Endothelial cell (in vitro differentiated cells): ENCODE measurements at regions not wholly inside any gene's neighbourhood (a gene's known extent, or its start where the extent isn't known, plus 50 kb on each side); places are given as distances from the start of the nearest gene placed in this dataset.
A peak's percentile ranks its signal among the peaks of the same experiment; 100 is the strongest.

Source experiments
- DNase-seq: peaks from one replicate; pipeline ENCODE4 v3.0.0; 2021; ENCODE audit warnings: low spot score
- H3K27ac Mint-ChIP-seq: one replicate; pipeline ENCODE4 v1.8.0; 2021; ENCODE audit warnings: mixed read lengths, inconsistent platforms; ENCODE audit not compliant: unreplicated experiment
- H3K27me3 Mint-ChIP-seq: one replicate; pipeline ENCODE4 v1.8.0; 2021; ENCODE audit warnings: mild to moderate bottlenecking, moderate library complexity, mixed read lengths, inconsistent platforms; ENCODE audit not compliant: unreplicated experiment
- H3K36me3 Mint-ChIP-seq: one replicate; pipeline ENCODE4 v1.8.0; 2021; ENCODE audit warnings: mild to moderate bottlenecking, low read depth, mixed read lengths, inconsistent platforms; ENCODE audit not compliant: unreplicated experiment
- H3K4me1 Mint-ChIP-seq: one replicate; pipeline ENCODE4 v1.8.0; 2021; ENCODE audit warnings: mild to moderate bottlenecking, mixed read lengths, inconsistent platforms; ENCODE audit not compliant: unreplicated experiment
- H3K4me3 Mint-ChIP-seq: one replicate; pipeline ENCODE4 v1.8.0; 2021; ENCODE audit warnings: mild to moderate bottlenecking, mixed read lengths, inconsistent platforms; ENCODE audit not compliant: unreplicated experiment
- H3K9me3 Mint-ChIP-seq: one replicate; pipeline ENCODE4 v1.8.0; 2021; ENCODE audit warnings: mixed read lengths, inconsistent platforms; ENCODE audit not compliant: unreplicated experiment
- CTCF ChIP-seq: fragments of 200-600 bp; sonication (generic); IDR thresholded peaks from one replicate; pipeline ENCODE4 v1.5.0; 2021; ENCODE audit warnings: antibody characterized with exemption; ENCODE audit not compliant: unreplicated experiment

GRCh38 chr13:22736768-22737092 lies 444.0 kb upstream of the SGCG start:
- Mint-ChIP-seq H3K9me3 (no peaks in the 10 kb centered on the region), H3K36me3 (no peaks in the 10 kb centered on the region), H3K4me1 (no peaks in the 10 kb centered on the region), H3K27ac (no peak overlapping the region), H3K27me3 (no peaks in the 10 kb centered on the region), H3K4me3 (no peak overlapping the region)
- DNase-seq = no peak
- TF ChIP-seq CTCF = no peak

- Mint-ChIP-seq H3K36me3 (no peaks in the 10 kb centered on the region), H3K27me3 (no peaks in the 10 kb centered on the region), H3K9me3 (no peaks in the 10 kb centered on the region), H3K4me3 (no peak overlapping the region), H3K27ac (no peak overlapping the region), H3K4me1 (no peaks in the 10 kb centered on the region)
- no peak for TF ChIP-seq CTCF
- no peak for DNase-seq
Measured at GRCh38 chr13:22738357-22738756, 442.4 kb upstream of the SGCG start.

- peak; percentile 29 for DNase-seq
- Mint-ChIP-seq H3K4me1 (no peaks in the 10 kb centered on the region), H3K36me3 (no peaks in the 10 kb centered on the region), H3K27ac (no peak overlapping the region), H3K4me3 (no peak overlapping the region), H3K27me3 (no peaks in the 10 kb centered on the region), H3K9me3 (no peaks in the 10 kb centered on the region)
- TF ChIP-seq CTCF = peak; percentile 36
Measured at GRCh38 chr13:22740264-22740663, 440.5 kb upstream of the SGCG start.

GRCh38 chr13:22744688-22745452 lies 435.9 kb upstream of the SGCG start:
- Mint-ChIP-seq H3K4me3 (no peak overlapping the region), H3K9me3 (no peaks in the 10 kb centered on the region), H3K4me1 (peaks cover 10% of the 10 kb centered on the region), H3K36me3 (no peaks in the 10 kb centered on the region), H3K27ac (no peak overlapping the region), H3K27me3 (no peaks in the 10 kb centered on the region)
- DNase-seq = no peak
- no peak for TF ChIP-seq CTCF

- TF ChIP-seq CTCF = no peak
- Mint-ChIP-seq H3K27ac (peak overlapping the region; percentile 78), H3K4me1 (peaks cover 10% of the 10 kb centered on the region), H3K36me3 (no peaks in the 10 kb centered on the region), H3K27me3 (peaks cover 2% of the 10 kb centered on the region), H3K4me3 (no peak overlapping the region), H3K9me3 (peaks cover 3% of the 10 kb centered on the region)
- DNase-seq = no peak
Measured at GRCh38 chr13:22748866-22749577, 431.8 kb upstream of the SGCG start.
